Uterus (tissue), 3 donors: ENCODE measurements at regions not wholly inside any gene's neighbourhood (a gene's known extent, or its start where the extent isn't known, plus 50 kb on each side); places are given as distances from the start of the nearest gene placed in this dataset.

ENCODE experiments used
- DNase-seq, 2 donors: peaks; one replicate each; pipeline ENCODE4 v3.0.0-alpha.2; 2019 to 2020
- H3K27ac ChIP-seq, 2 donors: fragments of 200-600 bp; sonication (generic); 1 replicate in 1 of 2; 2 replicates in 1 of 2; pipeline ENCODE4 v1.5.1; 2016 to 2018
- H3K27me3 ChIP-seq, 2 donors: fragments of 200-600 bp; sonication (generic); one replicate each; pipeline ENCODE4 v1.5.1; 2018 to 2019; ENCODE audit warnings: control low read depth in 1 of 2
- H3K36me3 ChIP-seq, 2 donors: fragments of 200-600 bp; sonication (generic); one replicate each; pipeline ENCODE4 v1.5.1; 2019; ENCODE audit warnings: control low read depth in 1 of 2
- H3K4me1 ChIP-seq, 2 donors: fragments of 200-600 bp; sonication (generic); one replicate each; pipeline ENCODE4 v1.5.1; 2018 to 2019; ENCODE audit warnings: control low read depth in 1 of 2
- H3K4me3 ChIP-seq, 2 donors: fragments of 200-600 bp; sonication (generic); 1 replicate in 1 of 2; 2 replicates in 1 of 2; pipeline ENCODE4 v1.5.1; 2018 to 2019; ENCODE audit warnings: mild to moderate bottlenecking in 1 of 2
- H3K9me3 ChIP-seq, 2 donors: fragments of 200-600 bp; sonication (generic); one replicate each; pipeline ENCODE4 v1.5.1; 2019; ENCODE audit warnings: control low read depth in 1 of 2
- POLR2A ChIP-seq, 2 donors: fragments of 450-650 bp; IDR thresholded peaks; one replicate each; pipeline ENCODE4 v1.6.1; 2016; ENCODE audit warnings: antibody characterized with exemption in 2 of 2, mild to moderate bottlenecking in 1 of 2, moderate library complexity in 1 of 2
- intact Hi-C: fragments of 100-400 bp; cut with DNase I; formaldehyde crosslinking; loops from one replicate; pipeline ENCODE4 v1.15.1; 2023; ENCODE audit warnings: low total_unique reads
- TF ChIP-seq, protein P1 (sequence below), 4 experiments: fragments of 200-600 bp in 2 of 4; fragments of 450-650 bp in 2 of 4; sonication (generic) in 2 of 4; IDR thresholded peaks; one replicate each; pipeline ENCODE4 v1.5.1; 2016 to 2019; ENCODE audit warnings: antibody characterized with exemption in 4 of 4, mild to moderate bottlenecking in 2 of 4, moderate library complexity in 1 of 4
- donor health status: DM: yes; HTN: yes; CAD: no.

DNA sequence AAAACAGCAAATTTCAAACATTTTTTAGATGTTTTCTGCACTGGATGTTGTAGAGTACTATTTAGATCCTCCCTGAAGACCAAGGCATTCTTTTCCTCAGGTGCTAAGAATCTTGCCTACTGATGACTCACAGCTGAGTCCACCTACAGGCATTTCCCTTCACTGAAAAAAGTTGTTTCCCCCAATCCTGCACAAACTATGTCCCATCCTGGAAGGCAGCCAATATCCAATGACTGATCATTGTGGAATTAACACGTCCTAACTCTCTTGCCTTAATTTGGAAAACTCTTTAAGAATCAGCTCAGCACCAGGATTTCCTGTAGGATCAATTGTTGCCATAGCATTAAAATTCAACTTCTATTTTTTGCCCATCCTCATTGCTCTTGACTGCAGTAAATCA is 268.4 kb upstream of the IRAK1BP1 start:
- Histone ChIP-seq H3K4me3 (no peak overlapping the region), H3K27ac (peak overlapping the region; percentile 10 to 65), H3K4me1 (no peaks in the 10 kb centered on the region), H3K36me3 (no peaks in the 10 kb centered on the region), H3K9me3 (no peaks in the 10 kb centered on the region), H3K27me3 (no peaks in the 10 kb centered on the region)
- intact Hi-C loops: no loop called here
- TF ChIP-seq, protein P1, sequence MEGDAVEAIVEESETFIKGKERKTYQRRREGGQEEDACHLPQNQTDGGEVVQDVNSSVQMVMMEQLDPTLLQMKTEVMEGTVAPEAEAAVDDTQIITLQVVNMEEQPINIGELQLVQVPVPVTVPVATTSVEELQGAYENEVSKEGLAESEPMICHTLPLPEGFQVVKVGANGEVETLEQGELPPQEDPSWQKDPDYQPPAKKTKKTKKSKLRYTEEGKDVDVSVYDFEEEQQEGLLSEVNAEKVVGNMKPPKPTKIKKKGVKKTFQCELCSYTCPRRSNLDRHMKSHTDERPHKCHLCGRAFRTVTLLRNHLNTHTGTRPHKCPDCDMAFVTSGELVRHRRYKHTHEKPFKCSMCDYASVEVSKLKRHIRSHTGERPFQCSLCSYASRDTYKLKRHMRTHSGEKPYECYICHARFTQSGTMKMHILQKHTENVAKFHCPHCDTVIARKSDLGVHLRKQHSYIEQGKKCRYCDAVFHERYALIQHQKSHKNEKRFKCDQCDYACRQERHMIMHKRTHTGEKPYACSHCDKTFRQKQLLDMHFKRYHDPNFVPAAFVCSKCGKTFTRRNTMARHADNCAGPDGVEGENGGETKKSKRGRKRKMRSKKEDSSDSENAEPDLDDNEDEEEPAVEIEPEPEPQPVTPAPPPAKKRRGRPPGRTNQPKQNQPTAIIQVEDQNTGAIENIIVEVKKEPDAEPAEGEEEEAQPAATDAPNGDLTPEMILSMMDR (IDR thresholded peaks at IDR 0.05): no peak
- peak in 1 of 2 donors; percentile 43 for DNase-seq

DNA sequence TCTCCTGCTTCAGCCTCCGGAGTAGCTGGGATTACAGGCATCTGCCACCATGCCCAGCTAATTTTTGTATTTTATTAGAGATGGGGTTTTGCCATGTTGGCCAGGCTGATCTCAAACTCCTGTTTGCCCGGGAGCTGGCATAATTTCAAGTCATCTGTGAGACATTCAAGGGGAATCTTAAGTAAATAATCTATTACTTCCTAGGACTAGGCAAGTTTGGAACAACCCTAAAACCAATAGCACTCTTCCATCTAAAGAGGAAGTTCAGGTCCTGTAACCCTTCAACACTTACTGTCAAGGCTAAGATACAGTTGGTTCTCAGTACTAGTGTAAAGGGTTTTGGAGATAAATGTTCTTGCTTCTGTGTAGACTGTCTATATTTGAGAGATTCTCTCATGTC is 267.8 kb upstream of the IRAK1BP1 start:
- no peaks in the 10 kb centered on the region for H3K27me3 ChIP-seq
- H3K4me3 ChIP-seq: no peak overlapping the region
- H3K27ac ChIP-seq: peak overlapping the region in 1 of 2 donors; percentile 41
- DNase-seq: no peak
- intact Hi-C loops: no loop called here
- H3K4me1 ChIP-seq: no peaks in the 10 kb centered on the region
- TF ChIP-seq, protein P1 (IDR thresholded peaks at IDR 0.05): no peak
- H3K36me3 ChIP-seq: no peaks in the 10 kb centered on the region
- no peaks in the 10 kb centered on the region for H3K9me3 ChIP-seq

DNA sequence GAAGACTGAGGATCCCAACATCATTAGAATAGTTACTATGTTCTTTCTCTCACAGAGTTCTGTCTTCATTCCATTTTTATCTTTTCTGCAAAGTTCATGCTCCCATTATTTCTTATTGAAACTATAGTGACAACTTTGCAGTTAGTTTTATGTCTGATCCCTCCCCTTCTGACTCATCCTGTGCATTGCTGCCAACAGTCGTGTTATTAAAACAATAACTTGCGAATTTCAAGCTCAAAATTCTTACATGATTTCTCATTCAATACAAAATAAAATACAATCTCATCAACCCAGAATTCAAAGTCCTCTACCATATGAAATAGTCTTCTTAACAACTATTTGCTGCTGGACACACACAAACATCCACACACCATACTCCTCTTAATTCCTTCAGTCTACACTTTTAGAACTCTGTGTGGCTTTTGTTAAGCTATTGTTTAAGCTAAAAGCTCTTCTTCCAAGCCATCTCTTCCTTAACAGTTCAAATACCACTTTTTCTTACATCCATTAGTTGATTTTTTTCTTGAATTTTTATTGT is 261.4 kb upstream of the IRAK1BP1 start:
- no peak for DNase-seq
- Histone ChIP-seq H3K4me1 (no peaks in the 10 kb centered on the region), H3K27ac (no peak overlapping the region), H3K9me3 (no peaks in the 10 kb centered on the region), H3K4me3 (no peak overlapping the region), H3K27me3 (no peaks in the 10 kb centered on the region), H3K36me3 (no peaks in the 10 kb centered on the region)
- intact Hi-C loops: no loop called here
- TF ChIP-seq, protein P1 (IDR thresholded peaks at IDR 0.05): no peak
- no peak for TF ChIP-seq POLR2A (IDR thresholded peaks at IDR 0.05)

DNA sequence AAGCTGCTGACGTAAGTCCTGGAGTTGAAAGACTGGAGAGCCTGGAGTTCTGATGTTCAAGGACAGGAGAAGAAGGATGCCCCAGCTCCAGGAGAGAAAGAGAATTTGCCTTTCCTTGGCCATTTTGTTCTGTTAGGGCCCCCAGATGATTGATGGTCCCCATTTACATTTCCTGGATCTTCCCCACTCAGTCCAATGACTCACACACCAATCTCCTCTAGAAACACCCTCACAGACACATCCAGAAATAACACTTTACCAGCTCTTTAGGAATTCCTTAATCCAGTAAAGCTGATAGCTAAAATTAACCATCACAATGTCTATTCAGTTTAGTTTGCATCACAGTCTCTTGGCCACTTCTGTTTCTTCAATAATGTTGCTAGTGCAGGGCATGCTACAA is 260.2 kb upstream of the IRAK1BP1 start:
- DNase-seq: no peak
- H3K27me3 ChIP-seq: no peaks in the 10 kb centered on the region
- no peak overlapping the region for H3K27ac ChIP-seq
- intact Hi-C loops: no loop called here
- TF ChIP-seq, protein P1 (IDR thresholded peaks at IDR 0.05): no peak
- no peak for TF ChIP-seq POLR2A (IDR thresholded peaks at IDR 0.05)
- no peaks in the 10 kb centered on the region for H3K9me3 ChIP-seq
- no peaks in the 10 kb centered on the region for H3K36me3 ChIP-seq
- no peak overlapping the region for H3K4me3 ChIP-seq
- H3K4me1 ChIP-seq: no peaks in the 10 kb centered on the region

- TF ChIP-seq, protein P1 (IDR thresholded peaks at IDR 0.05): no peak
- TF ChIP-seq POLR2A (IDR thresholded peaks at IDR 0.05): no peak
- intact Hi-C loops: no loop called here
- DNase-seq: no peak
Measured at GRCh38 chr6:78611102-78611620, 256.2 kb upstream of the IRAK1BP1 start.

More at GRCh38 chr6:78611102-78611620, 256.2 kb upstream of the IRAK1BP1 start:
- no peaks in the 10 kb centered on the region for H3K9me3 ChIP-seq
- H3K27me3 ChIP-seq: no peaks in the 10 kb centered on the region
- no peaks in the 10 kb centered on the region for H3K36me3 ChIP-seq
- H3K27ac ChIP-seq: no peak overlapping the region
- H3K4me3 ChIP-seq: no peak overlapping the region
- H3K4me1 ChIP-seq: no peaks in the 10 kb centered on the region
